22Rv1 (cell line): ENCODE measurements at regions not wholly inside any gene's neighbourhood (a gene's known extent, or its start where the extent isn't known, plus 50 kb on each side); places are given as distances from the start of the nearest gene placed in this dataset.

Experiments used
- H3K27ac ChIP-seq: fragments of 450-650 bp; 2 replicates; pipeline ENCODE4 v1.5.1; 2017
- CTCF ChIP-seq: fragments of 450-650 bp; IDR thresholded peaks from 2 replicates; pipeline ENCODE4 v1.5.1; 2017; ENCODE audit warnings: mild to moderate bottlenecking
- ZFX ChIP-seq: fragments of 450-650 bp; IDR thresholded peaks from 2 replicates; pipeline ENCODE4 v1.6.1; 2017; ENCODE audit warnings: antibody characterized with exemption, borderline replicate concordance

DNA sequence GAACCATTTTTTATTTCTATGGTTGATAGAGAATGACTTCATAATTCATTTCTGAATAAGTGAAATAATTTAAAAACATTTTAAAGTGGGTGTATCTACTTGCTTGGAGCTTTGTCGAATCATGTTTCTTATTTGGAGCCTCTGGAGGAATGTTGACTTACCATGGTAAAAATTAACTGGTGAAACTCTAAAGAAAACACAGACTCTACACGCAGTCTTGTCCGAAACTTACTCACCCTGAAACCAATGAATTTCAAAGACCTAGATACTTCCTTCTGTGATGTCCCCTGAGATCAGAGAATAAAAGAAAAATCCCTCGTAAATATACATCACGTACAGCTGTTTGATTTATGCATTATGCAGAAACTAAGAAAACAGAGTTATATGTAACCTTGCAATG lies 665.2 kb upstream of the NRXN1 start:
- no peak overlapping the region for H3K27ac ChIP-seq
- TF ChIP-seq ZFX (no peak), CTCF (no peak)

DNA sequence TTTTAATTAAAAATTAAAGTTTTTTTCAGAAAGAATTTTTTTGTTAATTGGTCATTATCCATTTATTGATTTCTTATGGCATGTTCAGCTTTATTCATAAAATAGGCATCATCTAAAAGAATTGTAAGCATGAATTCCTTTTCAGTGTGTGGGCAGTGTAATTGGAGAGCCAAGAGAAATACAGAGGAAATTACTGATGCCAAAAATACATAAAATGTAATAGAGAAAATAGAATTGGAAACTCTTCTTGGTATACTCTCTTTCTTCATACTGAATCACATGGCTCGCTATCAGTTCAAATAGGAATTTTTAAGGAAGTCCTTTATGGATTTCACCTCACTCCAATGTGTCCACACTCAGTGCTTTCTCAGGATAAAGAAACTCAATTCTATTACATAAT lies 663.6 kb upstream of the NRXN1 start:
- TF ChIP-seq ZFX (no peak), CTCF (no peak)
- no peak overlapping the region for H3K27ac ChIP-seq

DNA sequence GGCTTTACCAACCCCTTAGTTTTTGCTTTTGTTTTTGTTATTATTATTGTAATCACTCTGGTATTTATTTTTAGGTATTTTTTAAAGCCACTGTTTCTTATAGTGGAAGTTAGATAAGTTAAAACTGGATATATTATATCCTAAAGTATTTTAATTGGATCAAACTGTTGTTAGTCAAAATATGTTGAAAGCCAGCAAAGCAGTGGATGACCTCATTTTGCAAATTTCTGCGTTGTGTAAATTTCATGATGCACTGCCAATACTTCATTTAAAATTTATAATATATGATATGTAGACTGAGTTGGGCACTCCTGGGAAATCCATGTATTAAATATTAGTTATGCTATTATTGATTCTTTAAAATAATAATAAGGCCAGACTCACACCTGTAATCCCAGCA lies 661.7 kb upstream of the NRXN1 start:
- H3K27ac ChIP-seq = no peak overlapping the region
- TF ChIP-seq CTCF (no peak), ZFX (no peak)

GRCh38 chr2:51681854-51682253 lies 649.9 kb upstream of the NRXN1 start:
- H3K27ac ChIP-seq = no peak overlapping the region
- TF ChIP-seq ZFX = no peak
- no peak for TF ChIP-seq CTCF

GRCh38 chr2:51673628-51674027 lies 641.7 kb upstream of the NRXN1 start:
- no peak overlapping the region for H3K27ac ChIP-seq
- TF ChIP-seq ZFX (no peak), CTCF (no peak)

DNA sequence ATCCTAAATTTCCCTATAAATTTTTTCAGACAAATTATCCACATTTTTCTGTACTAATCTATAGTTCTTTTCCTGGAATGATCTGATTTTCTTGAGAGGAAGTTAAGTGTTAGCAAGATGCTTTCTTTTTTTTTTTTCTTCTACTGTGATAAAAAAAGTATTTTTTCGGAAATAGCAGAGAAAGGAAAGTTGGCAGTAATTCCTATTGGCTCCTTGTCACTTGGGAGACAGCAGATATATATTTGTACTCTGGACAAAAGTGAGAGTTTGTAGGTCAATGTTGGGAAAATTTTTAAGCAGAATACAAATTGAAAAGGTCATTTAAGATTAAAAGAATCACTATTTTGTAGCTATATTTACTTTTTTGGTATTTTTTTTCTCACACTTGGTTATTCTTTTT lies 635.7 kb upstream of the NRXN1 start:
- TF ChIP-seq CTCF (no peak), ZFX (no peak)
- no peak overlapping the region for H3K27ac ChIP-seq

DNA sequence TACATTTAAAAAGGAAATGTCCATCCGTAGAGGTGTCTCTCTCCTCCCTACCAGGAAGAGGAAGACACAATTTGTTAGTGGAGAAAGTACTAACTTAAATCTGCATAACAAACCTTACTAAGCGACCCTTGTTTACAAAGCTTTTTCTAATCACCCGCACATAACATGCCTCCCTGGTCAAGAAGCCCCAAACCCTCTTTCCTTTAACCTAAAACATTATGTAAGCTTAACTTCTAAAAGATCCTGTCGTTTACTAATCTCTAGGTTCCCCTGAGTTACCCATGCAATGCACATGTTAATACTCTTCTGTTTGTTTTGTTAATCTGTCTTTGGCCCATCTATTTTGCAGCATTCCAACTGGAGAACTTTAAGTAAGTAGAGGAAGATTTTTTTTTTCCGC lies 630.3 kb upstream of the NRXN1 start:
- TF ChIP-seq ZFX = no peak
- TF ChIP-seq CTCF = no peak
- no peak overlapping the region for H3K27ac ChIP-seq
